ENCODE measurements at regions not wholly inside any gene's neighbourhood (a gene's known extent, or its start where the extent isn't known, plus 50 kb on each side); places are given as distances from the start of the nearest gene placed in this dataset.
"Not testable (repeated sequence)": the region's sequence is repeated elsewhere in the genome, so short reads cannot be mapped to it uniquely, and the experiment has no call there.

DNA sequence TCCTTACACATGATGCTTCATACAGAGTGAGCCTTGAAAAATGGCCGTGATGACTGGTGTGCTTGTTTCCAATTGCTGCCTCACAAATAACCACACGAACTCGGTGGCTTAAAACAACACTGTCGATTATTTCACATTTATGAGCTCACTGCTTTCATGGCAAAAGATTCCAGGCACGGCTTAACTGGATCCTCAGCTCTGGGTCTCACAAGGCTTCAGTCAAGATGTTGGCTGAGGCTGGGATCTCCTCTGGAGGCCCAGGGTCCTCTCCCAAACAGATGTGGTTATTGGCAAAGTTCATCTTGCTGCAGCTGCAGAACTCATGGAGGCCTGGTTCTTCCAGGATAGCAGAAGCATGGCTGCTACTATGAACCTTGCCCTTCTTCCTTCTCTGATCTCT, 144.6 kb downstream of the TFAP2C start:
- DNase-seq: no peak

DNA sequence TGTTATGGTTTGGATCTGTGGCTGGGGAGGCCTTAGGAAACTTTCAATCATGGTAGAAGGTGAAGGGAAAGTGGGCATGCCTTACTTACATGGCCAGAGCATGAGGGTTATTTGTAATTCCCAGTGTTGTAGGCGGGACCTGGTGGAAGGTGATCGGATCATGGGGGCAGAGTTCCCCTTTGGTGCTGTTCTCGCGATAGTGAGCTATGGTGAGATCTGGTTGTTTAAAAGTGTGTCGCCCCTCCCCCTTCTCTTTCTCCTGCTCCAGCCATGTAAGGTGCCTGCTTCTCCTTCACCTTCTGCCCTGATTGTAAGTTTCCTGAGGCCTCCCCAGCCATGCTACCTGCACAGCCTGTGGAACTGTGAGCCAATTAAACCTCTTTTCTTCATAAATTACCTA, 145.8 kb downstream of the TFAP2C start:
- no peak for DNase-seq

DNA sequence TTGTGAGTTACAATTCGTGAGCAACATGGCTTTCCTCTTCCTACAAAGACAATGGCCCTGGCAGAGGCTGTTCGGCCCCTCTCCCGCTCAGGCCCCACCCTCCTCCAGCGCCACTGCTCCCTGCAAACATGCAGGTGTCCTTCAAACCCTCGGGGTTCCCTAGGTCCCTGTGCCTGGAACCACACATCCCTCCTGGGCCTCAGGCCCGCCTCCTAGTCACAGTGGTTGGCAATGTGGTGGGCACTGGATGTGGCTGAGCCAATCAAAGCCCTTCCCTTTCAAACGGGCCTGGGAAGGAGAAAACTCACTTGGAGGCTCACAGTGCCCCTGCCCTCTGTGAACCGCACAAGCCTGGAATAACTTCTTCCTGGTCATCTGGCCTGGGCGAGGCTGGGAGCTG, 147.2 kb downstream of the TFAP2C start:
- no peak for DNase-seq

DNA sequence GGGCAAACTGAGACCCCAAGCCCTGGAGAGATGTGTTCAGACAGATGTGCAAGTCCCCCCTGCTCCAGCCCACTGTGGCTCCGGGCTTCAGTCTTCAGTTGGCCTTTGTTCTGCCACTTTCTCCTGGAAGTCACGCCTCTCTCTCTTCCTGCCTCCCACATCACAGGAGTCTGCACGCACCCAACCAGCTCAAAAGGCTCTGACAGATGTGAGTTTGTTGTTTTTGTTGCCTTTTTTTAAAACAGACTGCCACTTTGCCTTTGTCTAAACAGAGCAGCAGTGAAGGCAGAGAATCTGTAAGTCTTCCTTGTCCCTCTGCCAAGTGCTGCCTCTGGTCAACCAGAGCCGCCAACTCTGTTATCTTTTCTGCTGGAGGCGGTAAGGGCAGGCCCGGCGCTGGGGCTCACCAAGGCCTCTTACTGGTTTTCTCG, 149.7 kb downstream of the TFAP2C start:
- no peak for DNase-seq

DNA sequence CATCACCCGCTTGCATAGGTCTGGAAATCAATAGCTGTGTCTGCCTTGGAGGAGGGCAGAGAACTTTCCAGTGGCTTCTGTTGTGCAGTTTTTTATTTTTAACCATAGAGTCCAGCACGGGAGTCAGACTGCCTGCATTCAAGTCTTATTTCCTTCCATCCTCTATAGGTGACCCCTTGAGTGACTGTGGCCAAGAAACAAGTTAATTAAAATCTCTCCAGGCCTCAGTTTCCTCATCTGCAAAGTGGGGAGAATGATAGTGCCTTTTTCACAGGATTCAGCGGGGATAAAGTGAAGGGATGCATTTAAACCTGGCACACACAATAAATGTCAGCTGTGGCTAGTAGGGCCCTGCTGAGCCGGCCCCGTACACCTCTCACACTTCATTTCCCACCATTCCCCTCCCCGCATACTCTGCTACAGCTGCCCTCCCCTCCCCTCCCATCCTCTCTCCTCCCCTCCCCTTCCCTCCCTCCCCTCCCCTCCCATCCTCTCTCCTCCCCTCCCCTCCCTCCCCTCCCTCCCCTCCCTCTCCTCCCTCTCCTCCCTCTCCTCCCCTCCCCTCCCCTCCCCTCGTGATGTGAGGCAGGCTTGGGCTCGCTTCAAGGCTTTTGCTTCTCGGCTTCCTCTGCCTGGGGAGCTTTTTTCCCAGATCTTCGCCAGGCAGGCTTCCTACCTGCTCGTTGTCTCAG, 150.5 kb downstream of the TFAP2C start:
- no peak for DNase-seq

DNA sequence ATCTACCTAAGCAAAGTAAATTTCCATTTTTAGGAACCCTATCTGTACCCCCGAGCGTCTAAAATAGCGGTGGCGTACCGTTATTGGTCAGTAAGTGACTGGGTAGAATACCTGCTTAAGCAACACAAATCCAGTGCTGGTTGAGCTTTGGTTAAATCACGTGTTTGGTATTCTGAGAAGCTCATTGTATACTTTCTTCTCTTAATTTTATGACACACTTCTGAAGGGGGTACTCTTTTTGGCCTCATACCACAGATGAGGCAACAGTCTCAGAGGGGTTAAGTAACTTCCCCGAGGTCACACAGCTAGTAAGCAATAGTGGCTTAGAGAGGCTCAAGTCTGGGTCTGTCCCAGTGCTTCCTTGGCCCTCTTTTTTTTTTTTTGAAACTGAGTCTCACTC, 151.2 kb downstream of the TFAP2C start:
- no peak for DNase-seq

DNA sequence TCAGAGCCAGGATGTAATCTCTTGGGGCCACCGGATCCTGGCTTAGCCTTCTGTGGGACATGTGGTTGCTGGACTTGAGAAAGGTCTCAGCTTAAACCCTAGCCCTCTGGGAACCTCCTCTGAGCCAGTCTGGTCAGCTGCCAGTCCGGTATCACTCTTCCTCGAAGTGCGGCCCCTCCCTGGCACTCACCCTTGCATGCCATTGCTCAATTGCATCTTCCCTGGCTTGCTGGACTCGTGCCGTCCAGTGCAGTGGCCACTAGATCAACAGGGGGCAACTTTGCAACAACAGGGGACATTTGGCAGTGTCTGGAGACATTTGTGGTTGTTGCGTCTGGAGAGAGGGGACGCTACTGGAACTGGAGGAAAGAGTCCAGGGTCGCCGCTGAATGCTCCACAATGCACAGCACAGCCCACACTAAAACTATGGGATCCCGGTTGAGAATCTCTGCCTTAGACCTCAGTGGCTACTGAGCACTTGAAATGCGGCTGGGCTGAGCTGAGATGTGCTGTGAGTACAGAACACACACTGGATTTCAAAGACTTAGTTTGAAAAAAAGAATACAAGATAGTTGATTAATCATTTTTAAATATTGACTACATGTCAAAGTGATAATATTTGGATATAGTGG, 152.1 kb downstream of the TFAP2C start:
- no peak for DNase-seq

DNA sequence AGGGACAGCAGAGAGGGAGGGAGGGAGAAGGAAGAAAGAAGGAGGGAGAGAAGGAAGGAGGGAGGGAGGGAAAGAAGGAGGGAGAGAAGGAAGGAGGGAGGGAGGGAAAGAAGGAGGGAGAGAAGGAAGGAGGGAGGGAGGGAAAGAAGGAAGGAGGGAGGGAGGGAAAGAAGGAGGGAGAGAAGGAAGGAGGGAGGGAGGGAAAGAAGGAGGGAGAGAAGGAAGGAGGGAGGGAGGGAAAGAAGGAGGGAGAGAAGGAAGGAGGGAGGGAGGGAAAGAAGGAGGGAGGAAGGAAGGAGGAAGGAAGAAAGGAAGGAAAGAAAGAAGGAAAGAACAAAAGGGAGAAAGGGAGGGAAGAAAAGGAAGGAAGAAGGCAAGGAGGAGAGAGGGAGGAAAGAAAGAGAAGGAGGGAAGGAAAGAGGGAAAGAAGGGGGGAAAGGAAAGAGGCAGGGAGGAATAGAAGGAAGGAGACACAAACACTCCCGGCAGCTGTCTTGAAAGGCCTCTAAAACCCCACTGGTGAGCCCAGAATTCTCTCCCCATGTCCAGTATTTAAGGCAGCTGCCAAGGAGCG, 153.0 kb downstream of the TFAP2C start:
- DNase-seq: not testable (repeated sequence)

DNA sequence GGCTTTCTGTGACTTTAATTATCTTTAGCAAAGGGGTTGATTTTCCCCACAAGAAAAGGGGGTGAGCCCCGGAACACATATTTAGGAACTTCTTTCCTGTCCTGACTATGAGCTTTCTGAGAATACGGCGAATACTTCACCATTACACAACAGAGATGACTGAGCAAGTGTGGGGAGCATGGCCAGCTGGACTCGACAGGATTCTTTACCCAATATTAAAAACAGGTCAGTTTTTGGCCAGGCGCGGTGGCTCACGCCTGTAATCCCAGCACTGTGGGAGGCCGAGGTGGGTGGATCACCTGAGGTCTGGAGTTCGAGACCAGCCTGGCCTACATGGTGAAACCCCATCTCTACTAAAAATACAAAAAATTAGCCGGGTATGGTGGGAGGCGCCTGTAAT, 153.7 kb downstream of the TFAP2C start:
- not testable (repeated sequence) for DNase-seq

DNA sequence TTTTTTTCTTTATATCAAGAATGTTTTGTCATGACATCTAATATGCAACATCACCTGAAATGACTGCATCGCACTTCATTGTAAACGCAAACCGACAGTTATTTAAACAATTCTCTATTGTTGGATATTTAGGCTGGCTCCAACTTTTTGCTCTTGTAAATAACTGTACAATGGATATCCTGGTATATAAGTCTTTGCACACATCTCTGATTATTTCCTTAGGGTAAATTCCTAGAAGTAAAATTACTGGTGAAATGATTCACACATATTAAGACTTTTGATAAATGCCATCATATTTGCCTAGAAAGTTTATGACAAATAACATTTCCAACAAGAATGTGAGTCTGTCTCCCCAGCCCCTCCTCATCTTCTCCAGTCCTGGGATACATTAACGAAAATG, 154.7 kb downstream of the TFAP2C start:
- no peak for DNase-seq

DNA sequence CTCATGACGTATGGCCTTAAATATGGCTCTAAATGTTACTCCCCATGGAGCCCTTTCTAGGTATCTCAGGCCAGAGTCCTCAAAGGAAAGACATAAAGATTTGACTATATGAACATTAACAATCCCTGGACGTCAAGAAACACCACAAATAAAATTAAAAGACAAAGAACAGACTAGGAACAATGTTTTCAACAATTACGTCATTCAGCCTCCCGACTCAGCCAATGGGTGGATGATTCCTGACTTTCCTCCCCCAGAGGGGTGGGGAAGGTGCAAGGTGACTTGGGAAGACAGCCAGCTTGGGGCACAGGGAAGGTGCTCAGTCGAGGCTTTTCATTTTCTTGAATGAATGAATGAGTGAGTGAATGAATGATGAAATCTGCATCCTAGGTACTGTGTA, 157.4 kb downstream of the TFAP2C start:
- DNase-seq: no peak

DNA sequence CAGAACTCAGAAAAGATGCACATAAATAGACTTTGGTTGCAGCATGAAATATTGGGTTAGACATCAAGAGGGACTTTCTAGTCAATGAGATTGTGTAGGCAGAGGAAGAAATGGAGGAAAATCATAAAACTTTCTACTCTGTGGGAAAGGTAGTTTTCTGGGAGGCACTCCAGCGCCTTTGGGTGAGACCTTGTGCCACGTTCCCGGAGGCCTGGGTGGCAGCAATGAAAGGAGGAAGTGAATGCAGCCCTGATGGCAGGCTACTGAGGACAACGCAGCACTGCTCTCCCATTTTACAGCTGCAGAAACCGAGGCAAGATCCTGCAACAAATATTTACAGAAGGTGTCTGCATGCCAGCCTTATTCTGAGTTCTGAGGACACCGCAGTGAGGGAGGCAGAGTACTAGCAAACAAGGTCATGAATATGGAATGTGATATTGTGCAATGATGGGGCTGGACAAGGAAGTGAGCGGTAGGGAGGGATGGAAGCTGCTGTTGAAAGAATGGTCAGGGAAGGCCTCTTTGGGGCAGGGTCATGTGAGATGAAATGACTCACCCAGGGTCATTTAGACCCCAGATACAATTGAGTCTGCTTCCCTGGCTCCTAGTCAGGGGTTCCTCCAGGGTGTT, 159.1 kb downstream of the TFAP2C start:
- DNase-seq: no peak

DNA sequence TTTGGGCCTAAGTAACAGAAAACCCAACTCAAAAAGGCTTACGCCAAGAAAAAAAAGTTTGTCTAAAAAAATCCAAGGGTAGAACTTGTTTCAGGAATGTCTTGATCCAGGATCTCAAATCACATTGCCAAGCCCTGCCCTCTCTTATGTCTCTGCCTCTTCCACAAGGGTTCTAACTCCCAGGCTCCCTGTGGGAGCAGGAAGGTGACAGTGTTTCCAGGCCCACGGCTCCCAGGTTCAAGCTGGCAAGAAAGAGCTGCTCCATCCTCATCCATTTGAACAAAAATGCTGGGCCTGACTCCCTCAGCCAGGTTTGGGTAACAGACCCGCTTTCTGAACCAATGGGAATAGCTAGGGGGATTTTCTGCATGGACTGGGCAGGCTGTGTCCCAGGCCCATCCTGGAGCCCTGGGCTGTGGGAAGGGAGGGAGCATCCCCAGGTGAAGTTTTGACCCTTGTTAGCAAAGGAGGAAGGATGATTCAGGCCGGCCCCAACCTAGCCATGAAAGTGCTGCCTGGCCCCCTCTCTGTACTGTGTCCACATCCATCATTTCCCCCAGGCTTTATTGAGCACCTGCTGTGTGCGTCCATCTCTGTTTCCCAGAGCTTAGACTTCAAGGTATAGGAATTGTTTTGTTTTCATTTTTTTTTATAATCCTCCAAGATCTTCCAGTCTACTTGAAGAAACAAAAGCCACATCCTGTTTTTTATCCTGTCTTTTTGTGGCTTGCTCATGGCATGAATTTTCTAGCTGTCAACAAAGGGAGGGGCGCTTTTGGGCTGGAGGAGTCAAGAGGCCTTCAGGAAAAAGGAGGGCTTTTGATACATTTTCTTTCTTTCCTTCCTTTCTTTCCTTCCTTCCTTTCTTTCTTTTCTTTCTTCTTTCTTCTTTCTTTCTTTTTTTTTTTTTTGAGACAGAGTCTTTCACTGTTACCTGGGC, 159.8 kb downstream of the TFAP2C start:
- no peak for DNase-seq

DNA sequence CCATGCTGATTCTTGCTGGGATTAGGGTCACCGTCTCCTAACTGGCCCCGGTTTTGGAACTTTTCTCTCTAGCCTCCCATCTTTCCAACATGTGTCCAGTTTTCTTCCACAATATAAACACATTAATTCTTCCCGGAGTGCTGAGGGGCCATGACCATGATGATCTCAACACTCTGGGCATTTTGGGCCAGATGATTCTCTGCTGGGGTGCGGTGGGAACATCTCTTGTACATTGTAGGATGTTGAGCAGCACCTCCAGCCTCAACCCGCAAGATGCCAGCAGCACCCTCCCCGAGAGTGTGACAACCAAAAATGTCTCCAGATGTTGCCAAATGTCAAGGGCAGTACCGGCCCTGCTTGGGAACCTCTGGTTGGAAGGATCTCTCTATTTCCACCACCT, 164.8 kb downstream of the TFAP2C start:
- no peak for DNase-seq

DNA sequence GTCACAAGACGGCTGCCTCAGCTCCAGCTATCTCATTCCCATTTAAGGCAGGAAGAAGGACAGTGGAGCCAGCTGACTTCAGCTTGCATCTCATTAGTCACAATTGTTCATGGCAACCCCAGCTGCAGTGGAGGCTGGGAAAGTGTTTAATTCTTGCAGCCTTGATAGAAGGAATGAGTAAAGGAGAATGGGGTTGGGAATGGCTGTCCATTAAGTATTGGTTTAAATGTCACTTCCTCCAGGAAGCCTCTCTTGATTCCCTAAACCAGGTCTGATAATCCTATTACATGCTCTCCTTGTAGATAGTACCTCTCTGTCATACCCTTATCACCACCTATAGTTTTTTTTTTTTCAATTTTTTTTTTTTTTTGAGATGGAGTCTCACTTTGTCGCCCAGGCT, 166.4 kb downstream of the TFAP2C start:
- DNase-seq: no peak

DNA sequence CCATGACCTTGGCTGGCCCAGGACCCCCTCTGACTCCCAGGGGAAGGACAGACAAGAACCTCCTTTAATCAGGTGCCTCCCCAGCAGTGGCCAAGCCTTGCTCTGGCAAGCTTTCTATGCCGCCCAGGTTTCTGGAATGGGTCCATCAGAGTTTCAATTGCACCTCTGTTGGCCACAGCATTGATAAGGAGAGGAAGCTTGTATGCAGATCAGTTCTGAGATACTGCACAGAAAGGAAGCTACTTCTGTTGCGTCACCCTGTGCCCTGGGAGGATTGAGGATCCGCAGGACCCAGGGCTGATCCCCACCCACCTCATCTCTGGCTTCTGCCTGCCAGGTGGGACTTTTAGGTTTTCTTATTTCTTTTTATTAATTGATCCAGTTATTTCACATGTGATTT, 167.2 kb downstream of the TFAP2C start:
- no peak for DNase-seq

DNA sequence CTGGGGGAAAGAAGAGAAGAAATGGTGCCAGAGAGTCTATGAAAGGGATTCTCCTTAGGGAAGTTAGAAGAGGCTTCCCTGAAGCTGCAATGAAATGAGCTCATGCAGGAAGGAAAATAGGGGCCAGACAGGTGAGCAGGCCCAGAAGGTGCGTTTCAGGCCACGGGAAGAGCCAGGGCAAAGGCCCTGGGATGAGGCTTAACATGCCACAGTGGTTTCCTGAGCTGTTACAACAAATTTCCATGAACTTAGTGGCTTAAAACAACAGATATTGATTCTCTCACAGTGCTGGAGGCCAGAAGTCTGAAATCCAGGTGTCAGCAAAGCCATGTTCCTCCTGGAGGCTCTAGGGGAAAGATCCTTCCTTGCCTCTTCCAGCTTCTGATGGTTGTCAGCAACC, 167.9 kb downstream of the TFAP2C start:
- DNase-seq: no peak

DNA sequence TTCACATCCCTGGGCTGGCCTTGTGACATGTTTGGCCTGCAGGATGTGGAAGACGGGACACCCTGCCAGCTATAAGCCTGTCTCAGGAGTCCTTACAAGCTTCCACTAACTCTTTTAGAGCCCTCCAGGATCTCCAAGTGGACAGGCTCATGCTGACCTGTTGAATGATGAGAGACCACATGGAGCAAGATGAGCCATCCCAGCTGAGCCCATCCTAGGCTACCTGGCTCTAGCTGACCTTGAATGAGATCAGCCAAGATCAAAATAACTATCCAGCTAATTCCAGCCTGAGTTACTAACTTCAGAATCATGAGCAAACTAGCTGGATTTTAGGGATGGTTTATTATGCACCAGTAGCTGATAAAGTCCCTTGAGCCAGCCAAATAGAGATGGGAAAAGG, 169.5 kb downstream of the TFAP2C start:
- no peak for DNase-seq

DNA sequence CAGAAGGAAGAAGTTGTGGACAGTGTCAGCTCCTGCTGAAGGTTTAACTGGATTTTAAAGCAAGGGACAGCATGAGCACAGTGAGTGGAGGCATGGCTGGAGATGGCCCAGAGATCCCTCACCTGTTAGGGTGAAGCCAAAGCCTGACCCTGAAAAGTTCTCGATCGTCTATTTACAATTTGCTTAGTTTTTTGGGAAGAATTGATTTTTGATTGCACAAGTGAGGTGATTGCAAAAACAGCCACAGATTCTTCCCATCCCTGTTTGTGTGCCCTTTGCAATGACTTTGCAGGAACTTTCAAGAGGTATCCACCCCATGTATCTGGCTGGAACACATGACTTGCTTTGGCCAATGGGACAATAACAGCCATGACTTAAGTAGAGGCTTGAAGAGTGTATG, 170.1 kb downstream of the TFAP2C start:
- DNase-seq: no peak

DNA sequence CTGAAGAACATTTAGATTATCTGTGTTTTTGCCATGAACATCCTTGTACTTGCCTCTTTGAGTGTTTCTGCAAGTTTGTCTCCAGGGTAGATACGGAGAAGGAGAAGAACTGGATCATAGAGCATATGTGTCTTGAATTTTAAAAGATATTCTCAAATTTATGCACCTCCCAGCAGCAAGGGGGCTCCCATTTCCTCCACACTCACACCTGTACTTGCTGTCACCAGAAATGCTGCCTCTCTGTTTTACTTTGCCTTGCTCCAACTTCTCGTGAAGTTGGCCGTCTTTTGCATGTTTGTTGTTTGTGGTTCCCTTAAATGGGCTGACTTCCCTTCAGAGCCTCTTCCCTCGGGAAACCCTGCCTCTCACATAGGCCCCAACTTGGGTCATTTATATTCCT, 171.0 kb downstream of the TFAP2C start:
- no peak for DNase-seq

DNA sequence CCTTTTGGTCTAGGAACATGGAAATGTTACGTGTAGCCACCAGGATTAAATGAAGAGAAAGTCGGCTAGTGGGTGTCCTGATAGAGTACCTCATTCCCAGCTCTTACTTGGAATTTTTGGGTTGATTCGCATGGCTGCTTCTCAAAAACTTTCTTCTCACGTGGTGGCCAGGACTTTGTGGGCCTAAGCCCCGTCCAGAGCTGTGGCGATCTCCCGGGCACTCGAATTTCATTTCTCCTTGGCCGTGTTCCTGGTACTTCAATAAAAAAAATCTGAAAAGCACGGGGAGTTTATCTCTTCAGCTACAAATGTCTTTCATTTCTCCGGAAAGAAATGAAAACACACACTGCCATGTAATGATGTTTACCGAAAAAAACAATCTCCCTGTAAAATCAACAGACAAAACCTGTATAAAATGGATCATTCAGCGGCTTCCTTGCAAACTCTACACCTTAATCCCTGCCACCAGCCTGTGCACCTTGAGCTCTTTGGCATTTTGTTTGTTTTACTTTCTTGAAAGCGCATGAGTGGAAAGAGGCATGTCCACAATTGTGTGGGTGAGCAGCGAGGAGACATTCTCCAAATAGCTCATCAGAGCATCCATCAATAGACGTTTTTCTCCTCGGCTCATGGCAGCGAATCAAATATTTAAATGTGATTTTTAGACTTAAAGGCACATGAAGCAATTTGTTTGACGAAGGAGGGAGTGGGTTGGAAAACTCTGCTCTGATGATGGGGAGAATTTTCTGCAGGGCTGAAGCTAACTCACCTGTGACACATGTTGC, 173.1 kb downstream of the TFAP2C start:
- DNase-seq: no peak

DNA sequence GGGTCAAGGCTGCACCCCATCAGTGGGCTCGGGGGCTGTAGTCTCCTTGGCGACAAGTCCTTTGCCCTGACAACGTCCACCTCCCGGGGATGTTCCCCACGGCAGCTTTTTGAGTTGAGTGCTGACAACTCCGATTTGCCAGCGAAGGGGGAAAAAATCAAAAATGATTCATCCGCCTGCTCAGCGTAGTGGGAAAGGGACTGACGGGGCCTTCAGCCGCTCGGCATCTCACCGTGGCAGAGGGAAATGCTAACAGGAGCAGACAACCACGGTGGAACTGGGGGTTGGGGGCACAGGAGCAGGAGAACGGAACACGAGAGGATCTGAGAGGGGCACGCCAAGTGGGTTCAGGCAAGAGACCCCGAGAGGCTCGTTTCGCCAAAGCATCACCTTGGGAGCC, 173.7 kb downstream of the TFAP2C start:
- no peak for DNase-seq

Measured in NCI-H1105 treated with DMSO at 0.1 percent for 48 hours (cell line).